ENCODE measurements at regions not wholly inside any gene's neighbourhood (a gene's known extent, or its start where the extent isn't known, plus 50 kb on each side); places are given as distances from the start of the nearest gene placed in this dataset.

- WGBS, 4 donors = 58 to 93% (median 77%) methylated on average over 5 of the region's 5 CpGs
- intact Hi-C loops (cut with DNase I) = no loop called here
- Histone ChIP-seq H3K4me3 (no peak overlapping the region), H3K4me1 (replicated peaks in 1 of 2) (peaks cover 0 to 34% of the 10 kb centered on the region in 2 donors), H3K27ac (peak overlapping the region in 3 of 5 donors; percentile 5 to 83 (median 50)), H3K9me3 (replicated peaks in 1 of 3) (peaks cover 0 to 6% (median 0%) of the 10 kb centered on the region in 3 donors), H3K36me3 (replicated peaks in 1 of 2) (no peaks in the 10 kb centered on the region), H3K27me3 (no peaks in the 10 kb centered on the region)
- no peak for DNase-seq
- TF ChIP-seq POLR2A (IDR thresholded peaks at IDR 0.05) (no peak), CTCF (IDR thresholded peaks at IDR 0.05) (no peak)
Observed at GRCh38 chr7:25615593-25615992, 387.3 kb upstream of the NPVF start.

- DNase-seq = no peak
- H3K36me3 ChIP-seq (replicated peaks in 1 of 2) = no peaks in the 10 kb centered on the region
- peaks cover 0 to 4% (median 0%) of the 10 kb centered on the region in 3 donors for H3K9me3 ChIP-seq (replicated peaks in 1 of 3)
- H3K27ac ChIP-seq = peak overlapping the region in 2 of 5 donors; percentile 39 to 83
- H3K4me1 ChIP-seq (replicated peaks in 1 of 2) = peaks cover 0 to 37% of the 10 kb centered on the region in 2 donors
- H3K27me3 ChIP-seq = no peaks in the 10 kb centered on the region
- WGBS, 4 donors = 46 to 57% (median 54%) methylated on average over 4 of the region's 4 CpGs
- TF ChIP-seq CTCF (IDR thresholded peaks at IDR 0.05) = no peak
- no peak for TF ChIP-seq POLR2A (IDR thresholded peaks at IDR 0.05)
- no peak overlapping the region for H3K4me3 ChIP-seq
- intact Hi-C loops (cut with DNase I) = no loop called here
Observed at GRCh38 chr7:25617214-25617613, 388.9 kb upstream of the NPVF start.

GRCh38 chr7:25617673-25618072 lies 389.4 kb upstream of the NPVF start:
- peak overlapping the region in 2 of 5 donors; percentile 39 to 83 for H3K27ac ChIP-seq
- H3K9me3 ChIP-seq (replicated peaks in 1 of 3) = no peaks in the 10 kb centered on the region
- H3K27me3 ChIP-seq = no peaks in the 10 kb centered on the region
- H3K4me1 ChIP-seq (replicated peaks in 1 of 2) = peaks cover 0 to 37% of the 10 kb centered on the region in 2 donors
- WGBS, 4 donors = 92 to 95% (median 94%) methylated on average over 2 of the region's 2 CpGs
- TF ChIP-seq CTCF (IDR thresholded peaks at IDR 0.05) (no peak), POLR2A (IDR thresholded peaks at IDR 0.05) (no peak)
- intact Hi-C loops (cut with DNase I) = no loop called here
- DNase-seq = no peak
- no peak overlapping the region for H3K4me3 ChIP-seq
- no peaks in the 10 kb centered on the region for H3K36me3 ChIP-seq (replicated peaks in 1 of 2)

GRCh38 chr7:25619381-25619780 lies 391.1 kb upstream of the NPVF start:
- Histone ChIP-seq H3K9me3 (replicated peaks in 1 of 3) (no peaks in the 10 kb centered on the region), H3K4me1 (replicated peaks in 1 of 2) (peaks cover 0 to 31% of the 10 kb centered on the region in 2 donors), H3K36me3 (replicated peaks in 1 of 2) (no peaks in the 10 kb centered on the region), H3K27me3 (no peaks in the 10 kb centered on the region), H3K27ac (peak overlapping the region; percentile 9 to 92 (median 49)), H3K4me3 (no peak overlapping the region)
- DNase-seq = no peak
- WGBS, 4 donors = 57 to 82% (median 67%) methylated on average over 2 of the region's 2 CpGs
- TF ChIP-seq POLR2A (IDR thresholded peaks at IDR 0.05) = no peak
- no peak for TF ChIP-seq CTCF (IDR thresholded peaks at IDR 0.05)
- intact Hi-C loops (cut with DNase I) = no loop called here

Data from adrenal gland (tissue), 9 donors.